Activated CD4-positive, alpha-beta memory T cell treated with anti-CD3 and anti-CD28 coated beads, Interleukin-2, amount 10 ng/mL, durations not matched to agents 7 days and 5 days (primary cell): ENCODE measurements at regions not wholly inside any gene's neighbourhood (a gene's known extent, or its start where the extent isn't known, plus 50 kb on each side); places are given as distances from the start of the nearest gene placed in this dataset.
"Not testable (repeated sequence)": the region's sequence is repeated elsewhere in the genome, so short reads cannot be mapped to it uniquely, and the experiment has no call there.

Experiments
- CTCF ChIA-PET: fragments of 350-600 bp; sonication (Branson Sonifier 250); formaldehyde crosslinking; loops from one replicate; lab custom pipeline; 2021; ENCODE audit warnings: antibody characterized with exemption, inconsistent platforms; lab: Charles Lee
- POLR2A ChIA-PET: fragments of 350-600 bp; sonication (Branson Sonifier 250); formaldehyde crosslinking; loops from one replicate; lab custom pipeline; 2021; ENCODE audit warnings: antibody characterized with exemption; lab: Charles Lee
- DNase-seq: peaks from one replicate; pipeline ENCODE4 v3.0.0-alpha.2; 2020
- H3K27ac Mint-ChIP-seq: one replicate; pipeline ENCODE4 v1.8.0; 2021; ENCODE audit warnings: mild to moderate bottlenecking, mixed read lengths
- H3K27me3 Mint-ChIP-seq: one replicate; pipeline ENCODE4 v1.8.0; 2021; ENCODE audit warnings: mixed read lengths
- H3K36me3 Mint-ChIP-seq: one replicate; pipeline ENCODE4 v1.8.0; 2021; ENCODE audit warnings: low read depth, mixed read lengths
- H3K4me1 Mint-ChIP-seq: one replicate; pipeline ENCODE4 v1.8.0; 2021; ENCODE audit warnings: mixed read lengths
- H3K4me3 Mint-ChIP-seq: one replicate; pipeline ENCODE4 v1.8.0; 2021; ENCODE audit warnings: mild to moderate bottlenecking, mixed read lengths
- H3K9me3 Mint-ChIP-seq: one replicate; pipeline ENCODE4 v1.8.0; 2021; ENCODE audit warnings: mixed read lengths

DNA sequence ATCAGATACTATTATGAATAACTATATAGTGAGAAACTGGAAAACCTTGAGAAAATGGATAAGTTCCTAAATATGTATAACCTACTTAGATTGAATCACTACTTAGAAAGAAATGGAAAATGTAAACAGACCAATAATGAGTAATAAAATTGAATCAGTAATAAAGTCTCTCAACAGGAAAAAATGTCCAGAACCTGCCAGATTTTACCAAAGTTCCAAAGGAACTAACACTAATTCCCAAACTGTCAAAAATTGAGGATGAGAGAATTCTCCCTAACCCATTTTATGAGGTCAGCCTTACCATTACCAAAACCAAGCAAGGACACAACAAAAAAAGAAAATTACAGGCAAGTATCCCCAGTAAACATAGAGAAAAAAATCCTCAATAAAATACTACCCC lies 272.0 kb downstream of the RPAP3 start:
- H3K9me3 Mint-ChIP-seq = peaks cover 12% of the 10 kb centered on the region
- no peak for DNase-seq
- CTCF ChIA-PET = no interaction called here
- POLR2A ChIA-PET = no interaction called here
- H3K4me1 Mint-ChIP-seq = no peaks in the 10 kb centered on the region
- H3K36me3 Mint-ChIP-seq = no peaks in the 10 kb centered on the region
- H3K27ac Mint-ChIP-seq = no peak overlapping the region
- peaks cover 14% of the 10 kb centered on the region for H3K27me3 Mint-ChIP-seq
- H3K4me3 Mint-ChIP-seq = no peak overlapping the region

- CTCF ChIA-PET = interaction anchor here (1.1 kb wide), 1 partner anchor 14 kb away, joined by 4 read pairs; no protein-coding TSS in a partner anchor
- DNase-seq = peak; percentile 44
- H3K27me3 Mint-ChIP-seq, H3K36me3 Mint-ChIP-seq: not testable (repeated sequence)
- Mint-ChIP-seq H3K4me3 (peak overlapping the region; percentile 87), H3K27ac (peak overlapping the region; percentile 91), H3K4me1 (peaks cover 15% of the 10 kb centered on the region), H3K9me3 (peaks cover 11% of the 10 kb centered on the region)
- POLR2A ChIA-PET = interaction anchor here (1.8 kb wide), 1 partner anchor 58 kb away, joined by 5 read pairs; no protein-coding TSS in a partner anchor
These were observed 279.0 kb downstream of the RPAP3 start for GRCh38 chr12:47426678-47427309.

GRCh38 chr12:47422611-47423010 lies 283.2 kb downstream of the RPAP3 start:
- no peak overlapping the region for H3K27ac Mint-ChIP-seq
- ChIA-PET POLR2A (no interaction called here), CTCF (no interaction called here)
- H3K27me3 Mint-ChIP-seq = no peaks in the 10 kb centered on the region
- H3K4me3 Mint-ChIP-seq = no peak overlapping the region
- H3K4me1 Mint-ChIP-seq = peaks cover 17% of the 10 kb centered on the region
- peaks cover 3% of the 10 kb centered on the region for H3K36me3 Mint-ChIP-seq
- DNase-seq = no peak
- peaks cover 9% of the 10 kb centered on the region for H3K9me3 Mint-ChIP-seq

GRCh38 chr12:47419497-47419896 lies 286.3 kb downstream of the RPAP3 start:
- H3K4me3 Mint-ChIP-seq = no peak overlapping the region
- H3K4me1 Mint-ChIP-seq = peaks cover 5% of the 10 kb centered on the region
- POLR2A ChIA-PET = no interaction called here

GRCh38 chr12:47417955-47418354 lies 287.9 kb downstream of the RPAP3 start:
- Mint-ChIP-seq H3K36me3 (peaks cover 3% of the 10 kb centered on the region), H3K9me3 (no peaks in the 10 kb centered on the region), H3K27ac (no peak overlapping the region)

More at GRCh38 chr12:47419497-47419896, 286.3 kb downstream of the RPAP3 start:
- Mint-ChIP-seq H3K9me3 (peaks cover 9% of the 10 kb centered on the region), H3K27ac (no peak overlapping the region), H3K36me3 (peaks cover 3% of the 10 kb centered on the region), H3K27me3 (no peaks in the 10 kb centered on the region)
- DNase-seq = no peak
- CTCF ChIA-PET = interaction anchor here (1.1 kb wide), 1 partner anchor 398 kb away, joined by 3 read pairs; no protein-coding TSS in a partner anchor

DNA sequence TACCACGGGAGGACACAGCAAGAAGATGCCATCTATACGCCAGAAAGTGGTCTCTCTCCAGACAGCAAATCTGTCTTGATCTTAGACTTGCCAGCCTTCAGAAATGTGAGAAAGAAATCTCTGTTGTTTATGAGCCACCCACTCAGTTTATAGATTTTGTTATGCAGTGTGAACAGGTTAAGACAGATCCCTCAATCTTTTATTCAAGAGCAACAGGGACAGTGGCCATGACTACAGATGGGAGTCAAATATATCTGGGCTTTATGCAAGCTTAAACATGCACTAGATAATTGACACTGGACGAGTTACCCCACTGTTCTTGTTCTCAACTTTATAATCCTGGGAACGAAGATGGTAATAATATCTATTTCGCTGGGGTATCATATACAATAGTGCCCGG lies 288.7 kb downstream of the RPAP3 start:
- ChIA-PET CTCF (no interaction called here), POLR2A (no interaction called here)
- peaks cover 3% of the 10 kb centered on the region for H3K36me3 Mint-ChIP-seq
- H3K4me3 Mint-ChIP-seq = no peak overlapping the region
- H3K9me3 Mint-ChIP-seq = no peaks in the 10 kb centered on the region
- no peak for DNase-seq
- H3K27me3 Mint-ChIP-seq = no peaks in the 10 kb centered on the region
- H3K4me1 Mint-ChIP-seq = peaks cover 14% of the 10 kb centered on the region
- no peak overlapping the region for H3K27ac Mint-ChIP-seq

More at GRCh38 chr12:47417955-47418354, 287.9 kb downstream of the RPAP3 start:
- H3K4me3 Mint-ChIP-seq = no peak overlapping the region
- CTCF ChIA-PET = interaction anchor here (0.9 kb wide), 1 partner anchor 29 kb away, joined by 3 read pairs; no protein-coding TSS in a partner anchor
- no peaks in the 10 kb centered on the region for H3K27me3 Mint-ChIP-seq
- H3K4me1 Mint-ChIP-seq = peaks cover 7% of the 10 kb centered on the region
- no peak for DNase-seq
- POLR2A ChIA-PET = no interaction called here

GRCh38 chr12:47415054-47415453 lies 290.8 kb downstream of the RPAP3 start:
- POLR2A ChIA-PET = no interaction called here
- no peak for DNase-seq
- no peak overlapping the region for H3K27ac Mint-ChIP-seq
- H3K27me3 Mint-ChIP-seq = no peaks in the 10 kb centered on the region
- H3K9me3 Mint-ChIP-seq = no peaks in the 10 kb centered on the region
- CTCF ChIA-PET = interaction anchor here (0.7 to 1.6 kb wide), 2 partner anchors 27 to 395 kb away, joined by 3 to 4 read pairs; no protein-coding TSS in a partner anchor
- H3K4me3 Mint-ChIP-seq = no peak overlapping the region
- peaks cover 14% of the 10 kb centered on the region for H3K4me1 Mint-ChIP-seq
- no peaks in the 10 kb centered on the region for H3K36me3 Mint-ChIP-seq

GRCh38 chr12:47414511-47414910 lies 291.3 kb downstream of the RPAP3 start:
- H3K27ac Mint-ChIP-seq = no peak overlapping the region
- CTCF ChIA-PET = interaction anchor here (1.6 kb wide), 1 partner anchor 394 kb away, joined by 4 read pairs; no protein-coding TSS in a partner anchor
- no peaks in the 10 kb centered on the region for H3K9me3 Mint-ChIP-seq
- H3K27me3 Mint-ChIP-seq = no peaks in the 10 kb centered on the region
- POLR2A ChIA-PET = interaction anchor here (1.4 kb wide), 1 partner anchor 17 kb away, joined by 3 read pairs; no protein-coding TSS in a partner anchor
- no peak for DNase-seq
- peaks cover 13% of the 10 kb centered on the region for H3K4me1 Mint-ChIP-seq
- H3K4me3 Mint-ChIP-seq = no peak overlapping the region
- H3K36me3 Mint-ChIP-seq = no peaks in the 10 kb centered on the region

DNA sequence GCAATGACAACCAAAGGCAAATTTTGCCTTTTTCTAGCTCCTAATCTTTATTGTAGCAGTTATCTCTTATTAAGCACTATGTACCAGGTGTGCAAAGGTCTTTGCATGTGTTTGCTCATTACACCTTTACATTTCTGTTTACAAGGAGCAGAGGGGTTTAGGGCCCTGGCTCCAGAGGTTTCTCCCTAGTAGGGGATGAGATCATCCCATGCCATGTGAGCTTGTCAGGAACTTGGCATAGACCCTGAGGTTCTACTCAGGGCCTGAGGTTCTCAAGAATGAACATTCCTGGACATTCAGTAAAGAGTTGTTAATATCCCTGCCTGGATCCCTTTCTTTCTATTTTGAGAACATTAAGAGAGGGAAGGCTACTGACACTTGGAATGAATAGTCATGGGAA lies 292.0 kb downstream of the RPAP3 start:
- no peak overlapping the region for H3K27ac Mint-ChIP-seq
- no peak for DNase-seq
- H3K4me3 Mint-ChIP-seq = no peak overlapping the region
- H3K4me1 Mint-ChIP-seq = peaks cover 16% of the 10 kb centered on the region
- no peaks in the 10 kb centered on the region for H3K9me3 Mint-ChIP-seq
- H3K27me3 Mint-ChIP-seq = no peaks in the 10 kb centered on the region
- CTCF ChIA-PET = interaction anchor here (0.6 to 1.6 kb wide), 4 partner anchors 13 to 394 kb away, joined by 3 to 4 read pairs (median 4); no protein-coding TSS in a partner anchor
- POLR2A ChIA-PET = interaction anchor here (1.4 kb wide), 1 partner anchor 16 kb away, joined by 3 read pairs; no protein-coding TSS in a partner anchor
- no peaks in the 10 kb centered on the region for H3K36me3 Mint-ChIP-seq

DNA sequence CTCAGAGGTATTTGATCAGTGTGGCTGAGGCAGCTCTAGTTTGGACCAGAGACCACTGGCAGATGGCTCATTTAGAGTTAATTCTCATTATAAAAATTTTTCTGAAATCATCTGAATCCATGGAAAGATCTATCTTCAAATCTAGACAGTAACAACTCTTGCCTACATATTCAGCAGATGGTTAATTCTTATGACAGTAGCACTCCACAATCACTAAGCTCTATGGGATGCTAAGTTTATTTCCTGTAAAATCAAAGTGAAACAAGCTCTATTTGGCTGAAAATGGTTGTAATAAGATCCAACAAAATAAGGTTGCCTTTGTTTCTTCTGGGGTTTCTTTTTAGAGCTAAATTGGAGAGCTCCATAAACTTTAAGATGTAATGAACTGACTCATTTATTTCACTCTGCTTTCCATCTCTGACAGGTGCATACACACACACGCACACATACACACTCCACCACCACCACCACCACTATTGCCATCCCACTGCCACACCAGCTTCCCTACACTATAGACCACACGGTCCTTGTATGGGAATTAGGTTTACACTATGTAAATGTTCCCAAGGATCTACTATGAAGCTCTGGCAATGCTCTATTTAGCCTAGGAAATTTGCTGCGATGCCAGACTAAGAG lies 293.1 kb downstream of the RPAP3 start:
- no peaks in the 10 kb centered on the region for H3K9me3 Mint-ChIP-seq
- ChIA-PET CTCF (interaction anchor here (0.6 to 1.2 kb wide), 7 partner anchors 14 to 380 kb away, joined by 3 to 6 read pairs (median 3); no protein-coding TSS in a partner anchor), POLR2A (interaction anchor here (0.9 to 1.4 kb wide), 4 partner anchors 9 to 196 kb away, joined by 3 read pairs; no protein-coding TSS in a partner anchor)
- DNase-seq = no peak
- no peaks in the 10 kb centered on the region for H3K27me3 Mint-ChIP-seq
- no peak overlapping the region for H3K4me3 Mint-ChIP-seq
- no peaks in the 10 kb centered on the region for H3K36me3 Mint-ChIP-seq
- no peak overlapping the region for H3K27ac Mint-ChIP-seq
- H3K4me1 Mint-ChIP-seq = peaks cover 27% of the 10 kb centered on the region

- ChIA-PET CTCF (interaction anchor here (0.6 to 1.0 kb wide), 2 partner anchors 194 to 369 kb away, joined by 3 read pairs; no protein-coding TSS in a partner anchor), POLR2A (no interaction called here)
- Mint-ChIP-seq H3K27ac (no peak overlapping the region), H3K4me3 (no peak overlapping the region), H3K9me3 (no peaks in the 10 kb centered on the region), H3K36me3 (no peaks in the 10 kb centered on the region), H3K27me3 (no peaks in the 10 kb centered on the region), H3K4me1 (peaks cover 32% of the 10 kb centered on the region)
- DNase-seq = no peak
These were observed 293.9 kb downstream of the RPAP3 start for GRCh38 chr12:47411966-47412365.

- POLR2A ChIA-PET = no interaction called here
These were observed 295.0 kb downstream of the RPAP3 start for GRCh38 chr12:47410862-47411261.

DNA sequence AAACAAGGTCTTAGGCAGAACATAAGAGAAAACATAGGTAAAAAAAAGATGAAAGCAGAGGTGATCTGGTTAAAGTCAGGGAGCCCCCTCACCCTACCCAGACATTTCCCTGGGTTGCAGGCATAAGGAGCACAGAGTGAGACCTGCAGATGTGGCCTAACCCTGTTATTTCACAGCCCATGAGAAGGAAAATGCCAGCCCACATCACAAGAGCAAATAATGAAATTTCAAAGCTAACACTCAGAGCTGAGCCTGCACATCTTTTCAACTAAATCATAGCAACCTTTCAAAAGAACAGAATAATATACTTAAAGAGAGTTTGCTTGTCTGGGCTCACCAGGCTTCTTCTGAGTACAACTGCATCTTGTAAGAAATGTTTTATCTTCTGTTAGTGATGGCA lies 295.4 kb downstream of the RPAP3 start:
- no peak for DNase-seq
- H3K9me3 Mint-ChIP-seq = no peaks in the 10 kb centered on the region
- no peak overlapping the region for H3K4me3 Mint-ChIP-seq
- H3K27me3 Mint-ChIP-seq = no peaks in the 10 kb centered on the region
- peaks cover 32% of the 10 kb centered on the region for H3K4me1 Mint-ChIP-seq
- POLR2A ChIA-PET = no interaction called here
- H3K36me3 Mint-ChIP-seq = peaks cover 4% of the 10 kb centered on the region
- H3K27ac Mint-ChIP-seq = no peak overlapping the region
- CTCF ChIA-PET = interaction anchor here (0.9 to 3.4 kb wide), 2 partner anchors 12 to 378 kb away, joined by 3 to 14 read pairs; no protein-coding TSS in a partner anchor

More at GRCh38 chr12:47410862-47411261, 295.0 kb downstream of the RPAP3 start:
- Mint-ChIP-seq H3K36me3 (peaks cover 2% of the 10 kb centered on the region), H3K27ac (no peak overlapping the region), H3K27me3 (no peaks in the 10 kb centered on the region), H3K4me3 (no peak overlapping the region), H3K9me3 (no peaks in the 10 kb centered on the region), H3K4me1 (peaks cover 32% of the 10 kb centered on the region)
- no peak for DNase-seq
- CTCF ChIA-PET = no interaction called here
